Liver (tissue), 3 donors: ENCODE measurements at regions not wholly inside any gene's neighbourhood (a gene's known extent, or its start where the extent isn't known, plus 50 kb on each side); places are given as distances from the start of the nearest gene placed in this dataset.

Experiments used
- ATF3 ChIP-seq: IDR thresholded peaks from 2 replicates; pipeline ENCODE4 v1.6.1; 2016; ENCODE audit warnings: antibody characterized with exemption
- CTCF ChIP-seq: fragments of 150-350 bp; IDR thresholded peaks from 2 replicates; pipeline ENCODE4 v1.5.1; 2017; ENCODE audit warnings: improper control_type of control experiment, low read depth, low read length; ENCODE audit not compliant: missing input control
- RAD21 ChIP-seq, 2 donors: IDR thresholded peaks; 2 replicates each; pipeline ENCODE4 v1.6.1; 2016; ENCODE audit warnings: antibody characterized with exemption in 2 of 2, mild to moderate bottlenecking in 2 of 2
- REST ChIP-seq: IDR thresholded peaks from 2 replicates; pipeline ENCODE4 v1.6.1; 2016; ENCODE audit warnings: antibody characterized with exemption, mild to moderate bottlenecking
- YY1 ChIP-seq: IDR thresholded peaks from 2 replicates; pipeline ENCODE4 v1.6.1; 2016; ENCODE audit warnings: antibody characterized with exemption, mild to moderate bottlenecking
- donor health status: healthy.
- donor health status: healthy.

- TF ChIP-seq CTCF, result no peak
- no peak for TF ChIP-seq REST
- TF ChIP-seq RAD21 (IDR thresholded peaks at IDR 0.05), result no peak
- TF ChIP-seq YY1, result no peak
- no peak for TF ChIP-seq ATF3
Measured at GRCh38 chr17:64750478-64750877, 88.4 kb upstream of the SMURF2 start.
